ENCODE measurements at regions not wholly inside any gene's neighbourhood (a gene's known extent, or its start where the extent isn't known, plus 50 kb on each side); places are given as distances from the start of the nearest gene placed in this dataset.

- WGBS, 2 experiments (ENCODE audit: extremely low coverage in 1 of 2, insufficient coverage in 1 of 2, insufficient read length in 1 of 2, insufficient replicate concordance in 2 of 2, low coverage in 1 of 2, low lambda C conversion rate in 2 of 2, missing lambda C conversion rate in 1 of 2): 95% methylated on average over 1 of the region's 1 CpG; no CpG with 5 or more reads in 1 of the 2 experiments
- no peak overlapping the region for H2BK15ac ChIP-seq (ENCODE audit: low read length)
- H3K14ac ChIP-seq (ENCODE audit: insufficient read length): no peak overlapping the region
- DNase-seq (ENCODE audit: low read depth in 1 of 2, low spot score in 2 of 2) (no peak), FAIRE-seq (no peak)
- ChIA-PET CTCF (ENCODE audit: partially characterized antibody) (interaction anchor here (1.1 to 1.5 kb wide), 3 partner anchors 13 to 130 kb away, joined by 3 read pairs; no protein-coding TSS in a partner anchor), POLR2A (ENCODE audit: partially characterized antibody) (interaction anchor here (1.3 kb wide), 1 partner anchor 111 kb away, joined by 3 read pairs; no protein-coding TSS in a partner anchor)
- no peak overlapping the region for H3K18ac ChIP-seq (ENCODE audit: extremely low read depth, low read length)
- no peak overlapping the region for H3K56ac ChIP-seq (replicated peaks; ENCODE audit: insufficient read length, low read depth, low read length)
- no peaks in the 10 kb centered on the region for H3K27me3 ChIP-seq (replicated peaks in 1 of 4; ENCODE audit: control insufficient read depth in 3 of 4, extremely low read depth in 1 of 4, insufficient read depth in 3 of 4, low read length in 3 of 4)
- H3K27ac ChIP-seq (ENCODE audit: low read depth, low read length): no peak overlapping the region
- H2BK5ac ChIP-seq (ENCODE audit: low read depth, low read length): no peak overlapping the region
- peaks cover 8% of the 10 kb centered on the region for H3K23me2 ChIP-seq (ENCODE audit: low read depth, low read length)
- H3K36me3 ChIP-seq (ENCODE audit: control insufficient read depth in 2 of 4, insufficient read depth in 4 of 4, low read length in 3 of 4): no peaks in the 10 kb centered on the region
- no peak overlapping the region for H3K9ac ChIP-seq (replicated peaks in 1 of 4; ENCODE audit: extremely low read depth in 1 of 4, low read depth in 3 of 4, low read length in 3 of 4)
- H3K9me3 ChIP-seq (ENCODE audit: insufficient read depth in 2 of 2, low read depth in 1 of 2, low read length in 1 of 2): no peaks in the 10 kb centered on the region
- H2BK120ac ChIP-seq (replicated peaks; ENCODE audit: low read depth, low read length): no peak overlapping the region
- no peak overlapping the region for H3K4me2 ChIP-seq (ENCODE audit: insufficient read depth in 1 of 2, low read depth in 2 of 2, low read length in 2 of 2)
- H3K79me2 ChIP-seq (ENCODE audit: control insufficient read depth in 1 of 2, insufficient read depth in 2 of 2, low read length in 2 of 2): peaks cover 0 to 2% of the 10 kb centered on the region in 2 experiments; a peak in 1 of 4 replicates
- no peak overlapping the region for H4K5ac ChIP-seq (ENCODE audit: insufficient read length, low read depth, low read length)
- H3K79me1 ChIP-seq (ENCODE audit: low read depth, low read length): no peaks in the 10 kb centered on the region
- no peak overlapping the region for H2AK5ac ChIP-seq (ENCODE audit: low read depth, low read length)
- no peak overlapping the region for H4K8ac ChIP-seq (ENCODE audit: extremely low read depth, insufficient read depth, low read length)
- no peak overlapping the region for H2AFZ ChIP-seq (ENCODE audit: low read length)
- H4K91ac ChIP-seq (replicated peaks; ENCODE audit: insufficient read length, low read length): no peak overlapping the region
- H3K23ac ChIP-seq (ENCODE audit: insufficient read length): no peak overlapping the region
- no peaks in the 10 kb centered on the region for H4K20me1 ChIP-seq (replicated peaks in 1 of 2; ENCODE audit: control insufficient read depth in 1 of 2, insufficient read depth in 2 of 2, low read length in 2 of 2)
- peaks cover 0 to 11% (median 0%) of the 10 kb centered on the region in 4 experiments; a peak in 3 of 7 replicates for H3K4me1 ChIP-seq (replicated peaks in 1 of 4; ENCODE audit: control insufficient read depth in 3 of 4, insufficient read depth in 4 of 4, low read length in 3 of 4)
- no peak overlapping the region for H3K4me3 ChIP-seq (ENCODE audit: extremely low read depth in 1 of 4, insufficient read depth in 2 of 4, low read depth in 3 of 4, low read length in 4 of 4)
- no peak overlapping the region for H2BK20ac ChIP-seq (ENCODE audit: low read length)
- H3K4ac ChIP-seq (replicated peaks; ENCODE audit: insufficient read length, low read depth, low read length): peak overlapping the region; percentile 4
- no peak for TF ChIP-seq SRF (IDR thresholded peaks at IDR 0.05; ENCODE audit: low read depth, low read length)
- H2BK12ac ChIP-seq (ENCODE audit: low read depth, low read length): no peak overlapping the region
Measured at GRCh38 chr2:58425368-58425767, 184.2 kb upstream of the FANCL start.
